ENCODE measurements at regions not wholly inside any gene's neighbourhood (a gene's known extent, or its start where the extent isn't known, plus 50 kb on each side); places are given as distances from the start of the nearest gene placed in this dataset.
"Not testable (repeated sequence)": the region's sequence is repeated elsewhere in the genome, so short reads cannot be mapped to it uniquely, and the experiment has no call there.

DNA sequence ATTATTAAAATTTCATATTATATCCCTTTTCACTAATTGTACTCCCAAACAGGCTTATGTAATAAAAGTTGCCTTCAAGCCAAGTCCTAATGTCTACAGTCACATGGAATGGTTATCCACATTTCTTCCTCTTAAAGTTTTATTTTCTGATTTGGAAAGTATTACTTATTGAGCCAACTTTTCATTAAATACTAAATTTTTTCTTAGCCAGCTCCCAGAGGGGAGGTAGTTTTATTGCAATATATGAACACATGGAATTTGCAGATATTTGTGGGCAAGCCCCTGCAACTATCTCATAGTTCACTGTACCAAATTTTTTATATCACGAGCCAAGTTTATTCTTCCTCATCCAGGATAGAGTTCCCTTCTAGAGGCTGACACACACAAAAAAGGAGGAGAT, 332.8 kb upstream of the PTGER4 start:
- no peak for DNase-seq

DNA sequence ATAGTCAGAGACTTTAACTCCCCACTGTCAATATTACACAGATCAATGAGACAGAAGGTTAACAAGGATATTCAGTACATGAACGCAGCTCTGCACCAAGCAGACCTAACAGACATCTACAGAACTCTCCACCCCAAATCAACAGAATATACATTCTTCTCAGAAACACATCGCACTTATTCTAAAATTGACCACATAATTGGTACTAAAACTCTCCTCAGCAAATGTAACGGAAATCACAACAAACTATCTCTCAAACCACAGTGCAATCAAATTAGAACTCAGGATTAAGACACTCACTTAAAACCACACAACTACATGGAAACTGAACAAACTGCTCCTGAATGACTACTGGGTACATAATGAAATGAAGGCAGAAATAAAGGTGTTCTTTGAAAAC, 341.3 kb upstream of the PTGER4 start:
- DNase-seq: not testable (repeated sequence)

GRCh38 chr5:40334242-40334635, 345.5 kb upstream of the PTGER4 start:
- DNase-seq: no peak

- DNase-seq: peak; percentile 49
Measured at GRCh38 chr5:40333459-40334241, 346.1 kb upstream of the PTGER4 start.

DNA sequence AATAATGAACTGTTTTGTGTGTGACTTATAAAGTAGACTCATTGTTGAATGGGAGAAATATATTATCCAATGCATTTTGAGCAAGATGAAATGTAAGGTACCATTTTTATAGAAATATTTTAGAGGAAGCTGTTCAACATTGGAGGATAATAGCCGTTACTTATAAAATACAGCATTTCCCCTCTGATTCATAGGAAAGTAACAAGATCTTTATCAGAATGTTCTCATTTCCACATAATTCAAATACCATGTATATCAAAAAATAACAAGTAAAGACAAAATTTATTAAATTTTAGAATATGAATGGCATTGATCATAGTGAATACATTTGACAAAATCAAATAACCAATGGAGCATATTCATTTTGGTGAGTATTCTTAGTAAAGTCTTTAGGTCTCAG, 346.7 kb upstream of the PTGER4 start:
- DNase-seq: no peak

GRCh38 chr5:40331616-40332015, 348.1 kb upstream of the PTGER4 start:
- DNase-seq: no peak

- DNase-seq: no peak
Measured at GRCh38 chr5:40321514-40321913, 358.2 kb upstream of the PTGER4 start.

- DNase-seq: no peak
Measured at GRCh38 chr5:40318395-40318794, 361.3 kb upstream of the PTGER4 start.

GRCh38 chr5:40317023-40317422, 362.7 kb upstream of the PTGER4 start:
- no peak for DNase-seq

- no peak for DNase-seq
Measured at GRCh38 chr5:40315126-40315525, 364.6 kb upstream of the PTGER4 start.

DNA sequence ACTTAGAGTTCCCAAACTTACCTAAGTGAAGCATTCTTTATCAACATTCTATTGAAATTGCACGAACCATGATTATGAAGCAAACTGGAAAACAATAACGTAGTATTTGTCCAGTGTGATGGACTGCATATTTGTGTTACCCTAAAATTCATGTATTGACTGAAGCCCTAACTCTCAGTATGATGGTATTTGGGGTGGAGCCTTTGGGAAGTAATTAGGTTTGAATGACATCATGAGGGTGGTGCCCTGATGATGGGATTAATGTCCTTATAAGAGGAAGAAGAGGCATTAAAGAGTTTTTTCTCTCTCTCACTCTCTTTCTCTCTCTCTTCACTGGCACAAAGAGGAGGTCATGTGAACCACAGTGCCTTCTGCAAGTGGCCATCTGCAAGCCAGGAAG, 365.4 kb upstream of the PTGER4 start:
- no peak for DNase-seq

DNA sequence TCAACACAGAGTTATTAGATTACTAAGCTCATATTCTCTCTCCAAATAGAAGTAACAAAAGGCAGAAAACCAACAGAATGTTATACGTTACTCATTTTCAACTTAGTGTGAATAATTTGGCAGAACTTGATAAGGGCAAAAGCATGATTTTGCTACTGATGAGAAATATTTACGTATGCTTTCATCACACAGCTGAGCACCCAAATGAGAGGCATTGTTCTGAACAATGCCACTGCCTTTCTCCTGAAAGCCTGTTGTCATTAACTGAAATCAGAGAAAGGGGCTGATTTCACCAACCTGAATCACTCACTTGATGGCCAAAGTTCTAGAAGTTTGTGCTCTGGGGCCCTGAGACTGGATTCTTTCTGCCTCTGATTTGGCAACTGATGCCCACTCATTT, 367.5 kb upstream of the PTGER4 start:
- no peak for DNase-seq

DNA sequence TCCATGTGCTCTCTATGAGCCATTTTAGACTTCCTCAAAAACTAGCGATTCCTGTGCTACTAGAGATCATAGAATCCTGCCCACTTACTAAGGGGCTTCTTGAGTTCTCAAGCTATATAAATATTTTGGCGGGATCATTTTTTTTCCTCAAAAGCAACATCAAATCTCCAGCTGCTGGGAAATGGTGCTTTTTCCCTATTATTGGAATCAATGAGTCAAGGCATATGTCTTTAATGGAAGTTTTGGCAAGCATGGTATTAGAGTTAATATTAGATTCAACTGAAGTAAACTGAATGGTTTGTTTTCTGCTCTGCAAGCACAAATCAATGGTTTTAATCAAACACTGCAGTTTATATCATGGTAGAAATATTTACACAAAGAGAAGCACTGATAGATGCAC, 369.9 kb upstream of the PTGER4 start:
- no peak for DNase-seq

DNA sequence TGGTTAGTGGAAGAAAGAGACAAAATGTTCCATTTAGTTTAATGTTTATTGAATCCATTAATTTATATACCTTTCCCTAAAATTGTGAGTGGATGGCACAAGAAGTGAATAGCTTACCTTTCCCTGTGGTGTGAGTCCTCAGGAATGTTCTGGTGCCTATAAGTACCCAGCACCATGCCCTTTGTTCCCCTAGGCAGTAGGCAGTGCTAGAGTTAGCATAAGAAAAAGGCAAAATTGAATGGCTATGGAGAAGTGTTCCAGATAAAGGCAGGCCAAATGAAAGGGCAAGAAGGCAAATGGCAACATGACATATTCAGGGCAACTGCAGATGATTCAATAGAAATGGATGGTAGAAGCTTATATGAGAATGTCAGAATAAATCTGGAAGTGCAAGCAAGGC, 370.8 kb upstream of the PTGER4 start:
- DNase-seq: no peak

- DNase-seq: no peak
Measured at GRCh38 chr5:40307920-40308319, 371.8 kb upstream of the PTGER4 start.

DNA sequence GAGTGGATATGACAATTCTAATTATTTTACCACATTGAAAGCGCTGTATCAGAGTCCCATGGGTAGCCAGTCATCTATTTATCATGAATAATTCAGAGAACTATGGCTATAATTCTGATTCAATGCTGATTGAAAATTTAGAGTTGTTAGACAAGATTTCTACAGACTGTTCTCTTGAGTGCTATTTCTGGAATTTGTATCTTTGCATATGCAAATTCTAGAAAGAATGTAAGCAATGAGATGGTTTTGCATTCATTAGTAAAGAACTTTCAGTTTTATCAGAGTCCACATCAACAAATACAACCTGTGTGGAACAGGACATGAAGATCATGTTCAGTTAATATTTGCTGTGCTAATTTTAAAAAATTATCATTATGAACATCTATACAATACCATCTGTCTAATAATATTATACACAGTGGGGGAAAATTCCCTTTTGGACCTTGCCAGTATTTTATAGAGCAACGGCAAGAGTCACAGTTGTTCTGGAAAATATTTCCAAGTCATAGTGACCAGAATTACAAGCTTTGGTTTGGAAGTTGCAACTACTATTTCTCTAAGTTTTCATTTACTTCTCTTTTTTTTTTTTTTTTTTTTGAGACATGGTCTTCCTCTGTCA, 372.7 kb upstream of the PTGER4 start:
- no peak for DNase-seq

GRCh38 chr5:40292006-40292405, 387.7 kb upstream of the PTGER4 start:
- no peak for DNase-seq

DNA sequence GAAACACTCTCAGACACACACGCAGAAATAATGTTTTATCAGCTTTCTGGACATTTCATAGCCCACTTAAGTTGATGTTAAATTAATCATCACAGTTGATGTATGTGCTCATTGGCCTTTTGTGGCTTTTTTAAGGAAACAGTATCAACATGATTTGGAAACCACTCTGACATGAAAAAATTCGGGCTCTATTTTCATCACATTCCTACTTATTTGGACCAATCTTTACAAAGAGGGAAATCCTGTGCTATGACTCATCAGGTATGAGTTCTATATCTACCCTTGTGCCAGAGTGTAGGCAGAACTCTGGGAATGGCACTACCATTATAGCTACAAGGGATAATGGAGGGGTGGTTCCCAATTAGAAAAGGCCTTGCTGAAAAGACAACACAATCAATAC, 388.4 kb upstream of the PTGER4 start:
- peak; percentile 59 for DNase-seq

- no peak for DNase-seq
Measured at GRCh38 chr5:40288800-40289485, 390.8 kb upstream of the PTGER4 start.

- DNase-seq: no peak
Measured at GRCh38 chr5:40284863-40285262, 394.9 kb upstream of the PTGER4 start.

DNA sequence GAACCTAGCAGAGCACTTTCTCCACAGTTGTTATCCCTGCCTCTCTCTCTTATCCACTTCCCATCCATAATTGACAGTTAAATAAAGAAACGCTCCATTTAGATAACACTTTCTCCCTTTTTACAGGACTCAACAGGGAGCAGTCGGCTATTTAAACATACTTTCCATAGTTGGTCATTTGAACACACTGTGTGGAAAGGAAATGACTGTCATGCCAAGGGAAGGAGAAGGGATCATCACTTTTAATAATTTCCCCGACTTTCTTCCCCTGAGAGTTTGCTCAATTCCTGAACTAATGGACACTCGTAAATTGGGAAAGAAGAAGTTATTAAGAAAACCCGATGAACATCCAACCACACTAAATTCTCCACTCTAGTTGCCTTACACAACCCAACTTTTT, 400.8 kb upstream of the PTGER4 start:
- DNase-seq: no peak

GRCh38 chr5:40277161-40277906, 402.4 kb upstream of the PTGER4 start:
- no peak for DNase-seq

GRCh38 chr5:40276426-40277102, 403.2 kb upstream of the PTGER4 start:
- DNase-seq: no peak
